Body of pancreas (tissue), 4 donors: ENCODE measurements at regions not wholly inside any gene's neighbourhood (a gene's known extent, or its start where the extent isn't known, plus 50 kb on each side); places are given as distances from the start of the nearest gene placed in this dataset.

ENCODE experiments used
- ATAC-seq: fragments of 150-250 bp; one replicate; pipeline ENCODE4 v1.9.1; 2016
- DNase-seq, 4 donors: peaks; one replicate each; pipeline ENCODE4 v3.0.0-alpha.2; 2019
- H3K27ac ChIP-seq, 4 donors: fragments of 200-600 bp; sonication (generic); 1 replicate in 3 of 4; 2 replicates in 1 of 4; pipeline versions ENCODE4 v1.5.1 to v1.6.1; 2016 to 2019; ENCODE audit warnings: mild to moderate bottlenecking in 1 of 4, mixed read lengths in 1 of 4, moderate library complexity in 1 of 4
- H3K27me3 ChIP-seq, 2 donors: fragments of 200-600 bp; sonication (generic); one replicate each; pipeline ENCODE4 v1.6.0; 2016; ENCODE audit warnings: mild to moderate bottlenecking in 1 of 2
- H3K36me3 ChIP-seq, 2 donors: fragments of 200-600 bp; sonication (generic); replicated peaks in 1 of 2; 2 replicates each; pipeline ENCODE4 v1.5.1; 2016; ENCODE audit warnings: low read depth in 2 of 2; ENCODE audit not compliant: insufficient read depth in 1 of 2
- H3K4me1 ChIP-seq: fragments of 200-600 bp; sonication (generic); one replicate; pipeline ENCODE4 v1.6.0; 2016
- H3K4me3 ChIP-seq, 2 donors: fragments of 200-600 bp; sonication (generic); 1 replicate in 1 of 2; 2 replicates in 1 of 2; pipeline ENCODE4 v1.5.1; 2016 to 2019
- H3K9me3 ChIP-seq, 3 donors: fragments of 200-600 bp; sonication (generic); 1 replicate in 2 of 3; 2 replicates in 1 of 3; pipeline ENCODE4 v1.5.1; 2016
- POLR2A ChIP-seq, 3 donors: fragments of 450-650 bp; IDR thresholded peaks; one replicate each; pipeline ENCODE4 v1.6.1; 2016; ENCODE audit warnings: antibody characterized with exemption in 3 of 3, mild to moderate bottlenecking in 2 of 3
- WGBS, 2 donors: methylation state at CpG; one replicate each; pipeline ENCODE4 v1.1.5; 2017; 5-methylcytosine and 5-hydroxymethylcytosine counted together
- intact Hi-C: fragments of 100-400 bp; cut with DNase I; formaldehyde crosslinking; loops from one replicate; pipeline ENCODE4 v1.15.1; 2023
- TF ChIP-seq, protein P1 (sequence below), 7 experiments: fragments of 450-650 bp in 4 of 7; fragments of 200-600 bp in 3 of 7; sonication (generic) in 3 of 7; IDR thresholded peaks; one replicate each; pipeline ENCODE4 v1.5.1; 2016 to 2019; ENCODE audit warnings: antibody characterized with exemption in 7 of 7

GRCh38 chr10:120369856-120370276 lies 87.2 kb upstream of the PLPP4 start:
- Histone ChIP-seq H3K4me3 (no peak overlapping the region), H3K36me3 (no peaks in the 10 kb centered on the region), H3K9me3 (no peaks in the 10 kb centered on the region), H3K27ac (no peak overlapping the region), H3K4me1 (no peaks in the 10 kb centered on the region), H3K27me3 (no peaks in the 10 kb centered on the region)
- ATAC-seq, result no peak
- intact Hi-C loops, result no loop called here
- WGBS, 2 donors, result 37 to 50% methylated on average over 2 of the region's 2 CpGs
- DNase-seq, result no peak
- TF ChIP-seq, protein P1, sequence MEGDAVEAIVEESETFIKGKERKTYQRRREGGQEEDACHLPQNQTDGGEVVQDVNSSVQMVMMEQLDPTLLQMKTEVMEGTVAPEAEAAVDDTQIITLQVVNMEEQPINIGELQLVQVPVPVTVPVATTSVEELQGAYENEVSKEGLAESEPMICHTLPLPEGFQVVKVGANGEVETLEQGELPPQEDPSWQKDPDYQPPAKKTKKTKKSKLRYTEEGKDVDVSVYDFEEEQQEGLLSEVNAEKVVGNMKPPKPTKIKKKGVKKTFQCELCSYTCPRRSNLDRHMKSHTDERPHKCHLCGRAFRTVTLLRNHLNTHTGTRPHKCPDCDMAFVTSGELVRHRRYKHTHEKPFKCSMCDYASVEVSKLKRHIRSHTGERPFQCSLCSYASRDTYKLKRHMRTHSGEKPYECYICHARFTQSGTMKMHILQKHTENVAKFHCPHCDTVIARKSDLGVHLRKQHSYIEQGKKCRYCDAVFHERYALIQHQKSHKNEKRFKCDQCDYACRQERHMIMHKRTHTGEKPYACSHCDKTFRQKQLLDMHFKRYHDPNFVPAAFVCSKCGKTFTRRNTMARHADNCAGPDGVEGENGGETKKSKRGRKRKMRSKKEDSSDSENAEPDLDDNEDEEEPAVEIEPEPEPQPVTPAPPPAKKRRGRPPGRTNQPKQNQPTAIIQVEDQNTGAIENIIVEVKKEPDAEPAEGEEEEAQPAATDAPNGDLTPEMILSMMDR (IDR thresholded peaks at IDR 0.05), result no peak
- TF ChIP-seq POLR2A (IDR thresholded peaks at IDR 0.05), result no peak

- no peak for DNase-seq
- Histone ChIP-seq H3K4me1 (no peaks in the 10 kb centered on the region), H3K9me3 (no peaks in the 10 kb centered on the region), H3K27me3 (no peaks in the 10 kb centered on the region), H3K4me3 (no peak overlapping the region), H3K27ac (no peak overlapping the region), H3K36me3 (no peaks in the 10 kb centered on the region)
- ATAC-seq, result no peak
- WGBS, 2 donors, result 62 to 66% methylated on average over 4 of the region's 4 CpGs
- no peak for TF ChIP-seq POLR2A (IDR thresholded peaks at IDR 0.05)
- TF ChIP-seq, protein P1 (IDR thresholded peaks at IDR 0.05), result no peak
- intact Hi-C loops, result no loop called here
Observed at GRCh38 chr10:120371856-120372255, 85.2 kb upstream of the PLPP4 start.

DNA sequence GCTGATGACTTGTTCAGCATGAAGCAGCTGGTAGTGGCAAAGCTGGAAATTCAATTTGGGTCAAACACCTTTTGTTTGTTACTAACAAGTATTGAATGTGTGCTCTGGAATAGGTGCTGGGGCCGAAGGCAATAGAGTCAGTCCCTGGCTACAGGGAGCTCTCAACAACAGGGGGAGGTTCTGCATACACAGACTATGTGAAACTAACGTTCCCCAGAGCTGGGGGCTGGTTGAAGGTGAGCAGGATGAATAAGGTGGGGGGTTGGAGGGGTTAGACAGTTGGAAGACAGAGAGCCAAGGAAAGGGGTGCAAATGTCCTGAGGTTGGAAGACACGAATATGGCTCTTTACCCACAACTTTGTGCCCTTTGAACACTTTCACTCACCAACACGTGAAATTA lies 84.1 kb upstream of the PLPP4 start:
- intact Hi-C loops, result no loop called here
- WGBS, 2 donors, result 64 to 74% methylated on average over 4 of the region's 4 CpGs
- H3K9me3 ChIP-seq, result no peaks in the 10 kb centered on the region
- ATAC-seq (no peak), DNase-seq (no peak)
- TF ChIP-seq POLR2A (IDR thresholded peaks at IDR 0.05), result no peak
- TF ChIP-seq, protein P1 (IDR thresholded peaks at IDR 0.05), result no peak
- no peaks in the 10 kb centered on the region for H3K4me1 ChIP-seq
- no peaks in the 10 kb centered on the region for H3K36me3 ChIP-seq
- no peak overlapping the region for H3K27ac ChIP-seq
- H3K27me3 ChIP-seq, result no peaks in the 10 kb centered on the region
- H3K4me3 ChIP-seq, result no peak overlapping the region

GRCh38 chr10:120375666-120376065 lies 81.4 kb upstream of the PLPP4 start:
- DNase-seq, result no peak
- Histone ChIP-seq H3K9me3 (no peaks in the 10 kb centered on the region), H3K36me3 (no peaks in the 10 kb centered on the region), H3K27ac (no peak overlapping the region), H3K27me3 (no peaks in the 10 kb centered on the region), H3K4me3 (no peak overlapping the region), H3K4me1 (no peaks in the 10 kb centered on the region)
- intact Hi-C loops, result no loop called here
- TF ChIP-seq, protein P1 (IDR thresholded peaks at IDR 0.05), result no peak
- no peak for TF ChIP-seq POLR2A (IDR thresholded peaks at IDR 0.05)
- 71 to 74% methylated on average over 4 of the region's 4 CpGs for WGBS, 2 donors
- ATAC-seq, result no peak

DNA sequence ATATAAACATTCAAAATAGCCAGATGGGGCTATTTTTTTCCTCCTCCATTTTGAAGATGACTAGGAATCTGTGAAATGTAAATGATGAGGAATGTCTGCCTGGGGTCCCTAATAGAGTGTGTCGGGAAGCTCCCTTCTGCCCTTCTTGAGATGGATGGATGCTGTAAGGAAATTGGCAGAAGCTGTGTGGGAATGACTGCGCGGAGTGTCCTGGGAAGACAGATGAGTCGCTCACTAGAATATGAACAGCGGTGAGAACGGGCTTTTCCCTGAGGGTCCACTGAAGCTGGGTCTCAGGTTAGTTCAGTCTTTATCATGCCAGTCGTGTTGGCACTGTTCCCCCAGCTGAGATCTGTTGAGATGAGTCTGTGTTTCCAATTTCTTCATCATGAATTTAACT lies 75.1 kb upstream of the PLPP4 start:
- Histone ChIP-seq H3K36me3 (no peaks in the 10 kb centered on the region), H3K4me3 (no peak overlapping the region), H3K27ac (no peak overlapping the region), H3K9me3 (no peaks in the 10 kb centered on the region), H3K27me3 (no peaks in the 10 kb centered on the region), H3K4me1 (no peaks in the 10 kb centered on the region)
- WGBS, 2 donors, result 72 to 79% methylated on average over 7 of the region's 7 CpGs
- TF ChIP-seq, protein P1 (IDR thresholded peaks at IDR 0.05), result no peak
- TF ChIP-seq POLR2A (IDR thresholded peaks at IDR 0.05), result no peak
- no peak for DNase-seq
- ATAC-seq, result no peak
- intact Hi-C loops, result no loop called here
